ENCODE measurements at regions not wholly inside any gene's neighbourhood (a gene's known extent, or its start where the extent isn't known, plus 50 kb on each side); places are given as distances from the start of the nearest gene placed in this dataset.

GRCh38 chr1:95440511-95440910 lies 206.5 kb downstream of the RWDD3 start:
- no peaks in the 10 kb centered on the region for H3K27me3 ChIP-seq (ENCODE audit: insufficient read depth, low read length, poor library complexity, severe bottlenecking)
- Mint-ChIP-seq H3K4me1 (no peaks in the 10 kb centered on the region), H3K9me3 (peaks cover 0 to 4% (median 2%) of the 10 kb centered on the region in 5 donors), H3K27ac (no peak overlapping the region), H3K27me3 (no peaks in the 10 kb centered on the region), H3K36me3 (no peaks in the 10 kb centered on the region), H3K4me3 (no peak overlapping the region)
- no peaks in the 10 kb centered on the region for H3K36me3 ChIP-seq (ENCODE audit: insufficient read depth, low read length)
- no peak for DNase-seq
- CTCF ChIA-PET: no interaction called here
- POLR2A ChIA-PET: no interaction called here
- no peak overlapping the region for H3K4me3 ChIP-seq (ENCODE audit: low read length)
- H3K27ac ChIP-seq (ENCODE audit: low read depth, low read length): no peak overlapping the region
- no peaks in the 10 kb centered on the region for H3K4me1 ChIP-seq (ENCODE audit: insufficient read depth, low read length)
- H3K9me3 ChIP-seq (ENCODE audit: low read length): no peaks in the 10 kb centered on the region

GRCh38 chr1:95449516-95449915 lies 215.5 kb downstream of the RWDD3 start:
- no peak for DNase-seq
- Histone ChIP-seq H3K4me1 (ENCODE audit: insufficient read depth, low read length) (no peaks in the 10 kb centered on the region), H3K4me3 (ENCODE audit: low read length) (no peak overlapping the region), H3K27me3 (ENCODE audit: insufficient read depth, low read length, poor library complexity, severe bottlenecking) (no peaks in the 10 kb centered on the region), H3K27ac (ENCODE audit: low read depth, low read length) (no peak overlapping the region), H3K9me3 (ENCODE audit: low read length) (no peaks in the 10 kb centered on the region), H3K36me3 (ENCODE audit: insufficient read depth, low read length) (no peaks in the 10 kb centered on the region)
- Mint-ChIP-seq H3K36me3 (no peaks in the 10 kb centered on the region), H3K4me3 (no peak overlapping the region), H3K4me1 (no peaks in the 10 kb centered on the region), H3K9me3 (peaks cover 1 to 15% (median 7%) of the 10 kb centered on the region in 5 donors), H3K27ac (no peak overlapping the region), H3K27me3 (no peaks in the 10 kb centered on the region)
- POLR2A ChIA-PET: no interaction called here
- CTCF ChIA-PET: no interaction called here

- CTCF ChIA-PET: no interaction called here
- Mint-ChIP-seq H3K4me3 (no peak overlapping the region), H3K36me3 (no peaks in the 10 kb centered on the region), H3K27me3 (no peaks in the 10 kb centered on the region), H3K27ac (no peak overlapping the region), H3K4me1 (no peaks in the 10 kb centered on the region), H3K9me3 (peaks cover 2 to 25% (median 7%) of the 10 kb centered on the region in 5 donors)
- H3K27ac ChIP-seq (ENCODE audit: low read depth, low read length): no peak overlapping the region
- POLR2A ChIA-PET: no interaction called here
- H3K27me3 ChIP-seq (ENCODE audit: insufficient read depth, low read length, poor library complexity, severe bottlenecking): no peaks in the 10 kb centered on the region
- no peaks in the 10 kb centered on the region for H3K36me3 ChIP-seq (ENCODE audit: insufficient read depth, low read length)
- DNase-seq: no peak
- no peak overlapping the region for H3K4me3 ChIP-seq (ENCODE audit: low read length)
- H3K4me1 ChIP-seq (ENCODE audit: insufficient read depth, low read length): no peaks in the 10 kb centered on the region
- no peaks in the 10 kb centered on the region for H3K9me3 ChIP-seq (ENCODE audit: low read length)
Measured at GRCh38 chr1:95451054-95451453, 217.0 kb downstream of the RWDD3 start.

GRCh38 chr1:95451904-95452303 lies 217.9 kb downstream of the RWDD3 start:
- Mint-ChIP-seq H3K27ac (no peak overlapping the region), H3K36me3 (no peaks in the 10 kb centered on the region)
- POLR2A ChIA-PET: no interaction called here

GRCh38 chr1:95453053-95453452 lies 219.0 kb downstream of the RWDD3 start:
- POLR2A ChIA-PET: no interaction called here
- H3K27ac ChIP-seq (ENCODE audit: low read depth, low read length): no peak overlapping the region
- DNase-seq: no peak

More at GRCh38 chr1:95451904-95452303, 217.9 kb downstream of the RWDD3 start:
- Histone ChIP-seq H3K9me3 (ENCODE audit: low read length) (no peaks in the 10 kb centered on the region), H3K4me1 (ENCODE audit: insufficient read depth, low read length) (no peaks in the 10 kb centered on the region), H3K27ac (ENCODE audit: low read depth, low read length) (no peak overlapping the region), H3K27me3 (ENCODE audit: insufficient read depth, low read length, poor library complexity, severe bottlenecking) (no peaks in the 10 kb centered on the region), H3K4me3 (ENCODE audit: low read length) (no peak overlapping the region), H3K36me3 (ENCODE audit: insufficient read depth, low read length) (no peaks in the 10 kb centered on the region)
- CTCF ChIA-PET: no interaction called here
- no peaks in the 10 kb centered on the region for H3K4me1 Mint-ChIP-seq
- H3K9me3 Mint-ChIP-seq: peaks cover 3 to 25% (median 7%) of the 10 kb centered on the region in 5 donors
- no peaks in the 10 kb centered on the region for H3K27me3 Mint-ChIP-seq
- no peak for DNase-seq
- H3K4me3 Mint-ChIP-seq: no peak overlapping the region

GRCh38 chr1:95467036-95467435 lies 233.0 kb downstream of the RWDD3 start:
- H3K9me3 ChIP-seq (ENCODE audit: low read length): no peaks in the 10 kb centered on the region
- no peak overlapping the region for H3K4me3 ChIP-seq (ENCODE audit: low read length)
- Mint-ChIP-seq H3K27me3 (peaks cover 0 to 1% of the 10 kb centered on the region in 2 donors), H3K4me1 (no peaks in the 10 kb centered on the region), H3K9me3 (peaks cover 0 to 26% (median 5%) of the 10 kb centered on the region in 5 donors), H3K36me3 (no peaks in the 10 kb centered on the region), H3K4me3 (no peak overlapping the region), H3K27ac (no peak overlapping the region)
- H3K27me3 ChIP-seq (ENCODE audit: insufficient read depth, low read length, poor library complexity, severe bottlenecking): no peaks in the 10 kb centered on the region
- no peak overlapping the region for H3K27ac ChIP-seq (ENCODE audit: low read depth, low read length)
- H3K4me1 ChIP-seq (ENCODE audit: insufficient read depth, low read length): no peaks in the 10 kb centered on the region
- CTCF ChIA-PET: no interaction called here
- POLR2A ChIA-PET: no interaction called here
- no peaks in the 10 kb centered on the region for H3K36me3 ChIP-seq (ENCODE audit: insufficient read depth, low read length)
- no peak for DNase-seq

More at GRCh38 chr1:95453053-95453452, 219.0 kb downstream of the RWDD3 start:
- no peaks in the 10 kb centered on the region for H3K4me1 ChIP-seq (ENCODE audit: insufficient read depth, low read length)
- H3K4me1 Mint-ChIP-seq: no peaks in the 10 kb centered on the region
- no peak overlapping the region for H3K4me3 Mint-ChIP-seq
- no peak overlapping the region for H3K4me3 ChIP-seq (ENCODE audit: low read length)
- no peaks in the 10 kb centered on the region for H3K27me3 ChIP-seq (ENCODE audit: insufficient read depth, low read length, poor library complexity, severe bottlenecking)
- peaks cover 2 to 31% (median 11%) of the 10 kb centered on the region in 5 donors for H3K9me3 Mint-ChIP-seq
- no peak overlapping the region for H3K27ac Mint-ChIP-seq
- H3K36me3 Mint-ChIP-seq: no peaks in the 10 kb centered on the region
- H3K36me3 ChIP-seq (ENCODE audit: insufficient read depth, low read length): no peaks in the 10 kb centered on the region
- no peaks in the 10 kb centered on the region for H3K27me3 Mint-ChIP-seq
- H3K9me3 ChIP-seq (ENCODE audit: low read length): no peaks in the 10 kb centered on the region
- CTCF ChIA-PET: no interaction called here

GRCh38 chr1:95475686-95476457 lies 241.9 kb downstream of the RWDD3 start:
- H3K4me3 Mint-ChIP-seq: no peak overlapping the region
- H3K4me1 Mint-ChIP-seq: no peaks in the 10 kb centered on the region
- no peak overlapping the region for H3K4me3 ChIP-seq (ENCODE audit: low read length)
- no peaks in the 10 kb centered on the region for H3K4me1 ChIP-seq (ENCODE audit: insufficient read depth, low read length)
- H3K27me3 ChIP-seq (ENCODE audit: insufficient read depth, low read length, poor library complexity, severe bottlenecking): no peaks in the 10 kb centered on the region
- CTCF ChIA-PET: no interaction called here
- peaks cover 5 to 12% (median 6%) of the 10 kb centered on the region in 5 donors for H3K9me3 Mint-ChIP-seq
- peaks cover 0 to 2% of the 10 kb centered on the region in 2 donors for H3K27me3 Mint-ChIP-seq
- H3K36me3 Mint-ChIP-seq: no peaks in the 10 kb centered on the region
- no peak overlapping the region for H3K27ac Mint-ChIP-seq
- POLR2A ChIA-PET: no interaction called here
- no peak overlapping the region for H3K27ac ChIP-seq (ENCODE audit: low read depth, low read length)
- no peaks in the 10 kb centered on the region for H3K36me3 ChIP-seq (ENCODE audit: insufficient read depth, low read length)
- no peaks in the 10 kb centered on the region for H3K9me3 ChIP-seq (ENCODE audit: low read length)
- no peak for DNase-seq

GRCh38 chr1:95496307-95496706 lies 262.3 kb downstream of the RWDD3 start:
- POLR2A ChIA-PET: no interaction called here
- Histone ChIP-seq H3K4me1 (ENCODE audit: insufficient read depth, low read length) (no peaks in the 10 kb centered on the region), H3K36me3 (ENCODE audit: insufficient read depth, low read length) (no peaks in the 10 kb centered on the region), H3K9me3 (ENCODE audit: low read length) (no peaks in the 10 kb centered on the region), H3K27ac (ENCODE audit: low read depth, low read length) (no peak overlapping the region), H3K27me3 (ENCODE audit: insufficient read depth, low read length, poor library complexity, severe bottlenecking) (no peaks in the 10 kb centered on the region), H3K4me3 (ENCODE audit: low read length) (no peak overlapping the region)
- H3K27ac Mint-ChIP-seq: no peak overlapping the region
- no peaks in the 10 kb centered on the region for H3K4me1 Mint-ChIP-seq
- DNase-seq: no peak
- H3K27me3 Mint-ChIP-seq: no peaks in the 10 kb centered on the region
- CTCF ChIA-PET: no interaction called here
- H3K4me3 Mint-ChIP-seq: no peak overlapping the region
- H3K9me3 Mint-ChIP-seq: peaks cover 0 to 3% (median 0%) of the 10 kb centered on the region in 5 donors
- peaks cover 0 to 1% (median 0%) of the 10 kb centered on the region in 3 donors for H3K36me3 Mint-ChIP-seq

All from CD8-positive, alpha-beta memory T cell (primary cell).